ENCODE measurements at regions not wholly inside any gene's neighbourhood (a gene's known extent, or its start where the extent isn't known, plus 50 kb on each side); places are given as distances from the start of the nearest gene placed in this dataset.

- Histone ChIP-seq H3K4me3 (ENCODE audit: insufficient read depth, low read depth, low read length) (no peak overlapping the region), H3K36me3 (replicated peaks; ENCODE audit: control insufficient read depth, insufficient read depth, low read length) (no peaks in the 10 kb centered on the region), H3K27me3 (ENCODE audit: control insufficient read depth, insufficient read depth, low read length) (no peaks in the 10 kb centered on the region)
- no peak for DNase-seq
Observed at GRCh38 chr5:52707616-52708015, 80.1 kb upstream of the ITGA1 start.

GRCh38 chr5:52708463-52708862 is 79.3 kb upstream of the ITGA1 start:
- DNase-seq = no peak
- H3K27me3 ChIP-seq (ENCODE audit: control insufficient read depth, insufficient read depth, low read length) = no peaks in the 10 kb centered on the region
- no peaks in the 10 kb centered on the region for H3K36me3 ChIP-seq (replicated peaks; ENCODE audit: control insufficient read depth, insufficient read depth, low read length)
- H3K4me3 ChIP-seq (ENCODE audit: insufficient read depth, low read depth, low read length) = no peak overlapping the region

GRCh38 chr5:52709167-52709925 is 78.4 kb upstream of the ITGA1 start:
- Histone ChIP-seq H3K27me3 (ENCODE audit: control insufficient read depth, insufficient read depth, low read length) (no peaks in the 10 kb centered on the region), H3K4me3 (ENCODE audit: insufficient read depth, low read depth, low read length) (no peak overlapping the region), H3K36me3 (replicated peaks; ENCODE audit: control insufficient read depth, insufficient read depth, low read length) (no peaks in the 10 kb centered on the region)
- no peak for DNase-seq

- Histone ChIP-seq H3K27me3 (ENCODE audit: control insufficient read depth, insufficient read depth, low read length) (no peaks in the 10 kb centered on the region), H3K4me3 (ENCODE audit: insufficient read depth, low read depth, low read length) (no peak overlapping the region), H3K36me3 (replicated peaks; ENCODE audit: control insufficient read depth, insufficient read depth, low read length) (no peaks in the 10 kb centered on the region)
- no peak for DNase-seq
Observed at GRCh38 chr5:52710310-52710971, 77.3 kb upstream of the ITGA1 start.

- no peak for DNase-seq
- H3K36me3 ChIP-seq (replicated peaks; ENCODE audit: control insufficient read depth, insufficient read depth, low read length) = no peaks in the 10 kb centered on the region
- no peaks in the 10 kb centered on the region for H3K27me3 ChIP-seq (ENCODE audit: control insufficient read depth, insufficient read depth, low read length)
Observed at GRCh38 chr5:52710972-52711596, 76.6 kb upstream of the ITGA1 start.

GRCh38 chr5:52712354-52712753 is 75.4 kb upstream of the ITGA1 start:
- Histone ChIP-seq H3K27me3 (ENCODE audit: control insufficient read depth, insufficient read depth, low read length) (no peaks in the 10 kb centered on the region), H3K4me3 (ENCODE audit: insufficient read depth, low read depth, low read length) (no peak overlapping the region), H3K36me3 (replicated peaks; ENCODE audit: control insufficient read depth, insufficient read depth, low read length) (no peaks in the 10 kb centered on the region)
- DNase-seq = no peak

More at GRCh38 chr5:52710972-52711596, 76.6 kb upstream of the ITGA1 start:
- no peak overlapping the region for H3K4me3 ChIP-seq (ENCODE audit: insufficient read depth, low read depth, low read length)

- H3K36me3 ChIP-seq (replicated peaks; ENCODE audit: control insufficient read depth, insufficient read depth, low read length) = no peaks in the 10 kb centered on the region
- H3K27me3 ChIP-seq (ENCODE audit: control insufficient read depth, insufficient read depth, low read length) = no peaks in the 10 kb centered on the region
- H3K4me3 ChIP-seq (ENCODE audit: insufficient read depth, low read depth, low read length) = no peak overlapping the region
- no peak for DNase-seq
Observed at GRCh38 chr5:52725065-52725746, 62.5 kb upstream of the ITGA1 start.

GRCh38 chr5:52725808-52726207 is 61.9 kb upstream of the ITGA1 start:
- no peaks in the 10 kb centered on the region for H3K36me3 ChIP-seq (replicated peaks; ENCODE audit: control insufficient read depth, insufficient read depth, low read length)
- H3K4me3 ChIP-seq (ENCODE audit: insufficient read depth, low read depth, low read length) = no peak overlapping the region
- H3K27me3 ChIP-seq (ENCODE audit: control insufficient read depth, insufficient read depth, low read length) = no peaks in the 10 kb centered on the region
- no peak for DNase-seq

- H3K4me3 ChIP-seq (ENCODE audit: insufficient read depth, low read depth, low read length) = no peak overlapping the region
- no peak for DNase-seq
- H3K27me3 ChIP-seq (ENCODE audit: control insufficient read depth, insufficient read depth, low read length) = no peaks in the 10 kb centered on the region
- H3K36me3 ChIP-seq (replicated peaks; ENCODE audit: control insufficient read depth, insufficient read depth, low read length) = no peaks in the 10 kb centered on the region
Observed at GRCh38 chr5:52727020-52727419, 60.7 kb upstream of the ITGA1 start.

- no peak for DNase-seq
- H3K4me3 ChIP-seq (ENCODE audit: insufficient read depth, low read depth, low read length) = no peak overlapping the region
Observed at GRCh38 chr5:52727576-52727975, 60.1 kb upstream of the ITGA1 start.

GRCh38 chr5:52728224-52728623 is 59.5 kb upstream of the ITGA1 start:
- no peaks in the 10 kb centered on the region for H3K27me3 ChIP-seq (ENCODE audit: control insufficient read depth, insufficient read depth, low read length)
- no peak for DNase-seq
- no peaks in the 10 kb centered on the region for H3K36me3 ChIP-seq (replicated peaks; ENCODE audit: control insufficient read depth, insufficient read depth, low read length)
- H3K4me3 ChIP-seq (ENCODE audit: insufficient read depth, low read depth, low read length) = no peak overlapping the region

More at GRCh38 chr5:52727576-52727975, 60.1 kb upstream of the ITGA1 start:
- Histone ChIP-seq H3K27me3 (ENCODE audit: control insufficient read depth, insufficient read depth, low read length) (no peaks in the 10 kb centered on the region), H3K36me3 (replicated peaks; ENCODE audit: control insufficient read depth, insufficient read depth, low read length) (no peaks in the 10 kb centered on the region)

- Histone ChIP-seq H3K27me3 (ENCODE audit: control insufficient read depth, insufficient read depth, low read length) (no peaks in the 10 kb centered on the region), H3K4me3 (ENCODE audit: insufficient read depth, low read depth, low read length) (no peak overlapping the region), H3K36me3 (replicated peaks; ENCODE audit: control insufficient read depth, insufficient read depth, low read length) (no peaks in the 10 kb centered on the region)
- no peak for DNase-seq
Observed at GRCh38 chr5:52728686-52729085, 59.0 kb upstream of the ITGA1 start.

- Histone ChIP-seq H3K27me3 (ENCODE audit: control insufficient read depth, insufficient read depth, low read length) (no peaks in the 10 kb centered on the region), H3K4me3 (ENCODE audit: insufficient read depth, low read depth, low read length) (no peak overlapping the region)
Observed at GRCh38 chr5:52731274-52732027, 56.3 kb upstream of the ITGA1 start.

GRCh38 chr5:52734557-52734956 is 53.2 kb upstream of the ITGA1 start:
- Histone ChIP-seq H3K27me3 (ENCODE audit: control insufficient read depth, insufficient read depth, low read length) (no peaks in the 10 kb centered on the region), H3K4me3 (ENCODE audit: insufficient read depth, low read depth, low read length) (no peak overlapping the region), H3K36me3 (replicated peaks; ENCODE audit: control insufficient read depth, insufficient read depth, low read length) (no peaks in the 10 kb centered on the region)
- no peak for DNase-seq

More at GRCh38 chr5:52731274-52732027, 56.3 kb upstream of the ITGA1 start:
- DNase-seq = no peak
- no peaks in the 10 kb centered on the region for H3K36me3 ChIP-seq (replicated peaks; ENCODE audit: control insufficient read depth, insufficient read depth, low read length)
